H1 (cell line): ENCODE measurements at regions not wholly inside any gene's neighbourhood (a gene's known extent, or its start where the extent isn't known, plus 50 kb on each side); places are given as distances from the start of the nearest gene placed in this dataset.

Experiments
- CHD1 ChIP-seq: IDR thresholded peaks from 2 replicates; pipeline ENCODE4 v1.6.1; 2012; ENCODE audit warnings: low read depth, low read length, improper control_type of control experiment
- CHD2 ChIP-seq: IDR thresholded peaks from 2 replicates; pipeline ENCODE4 v1.6.1; 2012; ENCODE audit warnings: low read length, improper control_type of control experiment
- CHD7 ChIP-seq: fragments of 300-600 bp; sonication (generic); IDR thresholded peaks from 2 replicates; pipeline ENCODE4 v1.7.1; 2012; ENCODE audit warnings: low read length, moderate library complexity, mild to moderate bottlenecking, inconsistent platforms; ENCODE audit not compliant: insufficient replicate concordance
- KDM4A ChIP-seq: IDR thresholded peaks from one replicate; pipeline ENCODE4 v1.7.1; 2012; ENCODE audit warnings: low read depth, mild to moderate bottlenecking, moderate library complexity, low read length, inconsistent platforms; ENCODE audit not compliant: severe bottlenecking
- NRF1 ChIP-seq: IDR thresholded peaks from 2 replicates; pipeline ENCODE4 v1.6.1; 2011; ENCODE audit warnings: mild to moderate bottlenecking, low read depth, low read length, improper control_type of control experiment
- SP4 ChIP-seq: IDR thresholded peaks from 2 replicates; pipeline ENCODE4 v1.6.1; 2012; ENCODE audit warnings: low read length, inconsistent platforms

GRCh38 chr10:91153508-91153907 lies 67.0 kb upstream of the PCGF5 start (continued):
- TF ChIP-seq CHD7 (no peak), CHD2 (no peak), CHD1 (no peak), SP4 (no peak), KDM4A (no peak), NRF1 (no peak)
